Activated CD4-positive, alpha-beta memory T cell treated with anti-CD3 and anti-CD28 coated beads, Interleukin-2, amount 10 ng/mL, durations not matched to agents 7 days and 5 days (primary cell): ENCODE measurements at regions not wholly inside any gene's neighbourhood (a gene's known extent, or its start where the extent isn't known, plus 50 kb on each side); places are given as distances from the start of the nearest gene placed in this dataset.

Source experiments
- CTCF ChIA-PET: fragments of 350-600 bp; sonication (Branson Sonifier 250); formaldehyde crosslinking; loops from one replicate; lab custom pipeline; 2021; ENCODE audit warnings: antibody characterized with exemption, inconsistent platforms; lab: Charles Lee
- POLR2A ChIA-PET: fragments of 350-600 bp; sonication (Branson Sonifier 250); formaldehyde crosslinking; loops from one replicate; lab custom pipeline; 2021; ENCODE audit warnings: antibody characterized with exemption; lab: Charles Lee
- DNase-seq: peaks from one replicate; pipeline ENCODE4 v3.0.0-alpha.2; 2020
- H3K27ac Mint-ChIP-seq: one replicate; pipeline ENCODE4 v1.8.0; 2021; ENCODE audit warnings: mild to moderate bottlenecking, mixed read lengths
- H3K27me3 Mint-ChIP-seq: one replicate; pipeline ENCODE4 v1.8.0; 2021; ENCODE audit warnings: mixed read lengths
- H3K36me3 Mint-ChIP-seq: one replicate; pipeline ENCODE4 v1.8.0; 2021; ENCODE audit warnings: low read depth, mixed read lengths
- H3K4me1 Mint-ChIP-seq: one replicate; pipeline ENCODE4 v1.8.0; 2021; ENCODE audit warnings: mixed read lengths
- H3K4me3 Mint-ChIP-seq: one replicate; pipeline ENCODE4 v1.8.0; 2021; ENCODE audit warnings: mild to moderate bottlenecking, mixed read lengths
- H3K9me3 Mint-ChIP-seq: one replicate; pipeline ENCODE4 v1.8.0; 2021; ENCODE audit warnings: mixed read lengths

DNA sequence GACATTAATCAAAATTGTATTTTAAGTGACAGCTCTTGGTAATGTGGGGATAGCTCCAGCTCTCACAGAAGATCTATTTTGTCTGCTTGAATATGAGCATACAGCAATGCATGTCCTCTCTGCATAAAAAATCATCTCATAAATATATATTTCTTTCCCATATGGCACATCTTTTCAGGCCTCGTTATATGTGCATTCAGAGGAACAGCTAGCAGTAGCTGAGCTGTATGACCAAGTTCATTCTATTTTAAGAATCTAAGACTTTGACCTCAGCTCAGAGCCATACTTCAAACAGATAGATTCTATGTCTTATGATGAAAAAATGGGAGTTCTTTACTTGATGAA is 487.2 kb downstream of the ARHGEF28 start:
- DNase-seq, result no peak
- POLR2A ChIA-PET, result no interaction called here
- Mint-ChIP-seq H3K27me3 (peaks cover 17% of the 10 kb centered on the region), H3K27ac (no peak overlapping the region), H3K36me3 (no peaks in the 10 kb centered on the region), H3K9me3 (no peaks in the 10 kb centered on the region), H3K4me1 (no peaks in the 10 kb centered on the region), H3K4me3 (no peak overlapping the region)
- CTCF ChIA-PET, result no interaction called here

DNA sequence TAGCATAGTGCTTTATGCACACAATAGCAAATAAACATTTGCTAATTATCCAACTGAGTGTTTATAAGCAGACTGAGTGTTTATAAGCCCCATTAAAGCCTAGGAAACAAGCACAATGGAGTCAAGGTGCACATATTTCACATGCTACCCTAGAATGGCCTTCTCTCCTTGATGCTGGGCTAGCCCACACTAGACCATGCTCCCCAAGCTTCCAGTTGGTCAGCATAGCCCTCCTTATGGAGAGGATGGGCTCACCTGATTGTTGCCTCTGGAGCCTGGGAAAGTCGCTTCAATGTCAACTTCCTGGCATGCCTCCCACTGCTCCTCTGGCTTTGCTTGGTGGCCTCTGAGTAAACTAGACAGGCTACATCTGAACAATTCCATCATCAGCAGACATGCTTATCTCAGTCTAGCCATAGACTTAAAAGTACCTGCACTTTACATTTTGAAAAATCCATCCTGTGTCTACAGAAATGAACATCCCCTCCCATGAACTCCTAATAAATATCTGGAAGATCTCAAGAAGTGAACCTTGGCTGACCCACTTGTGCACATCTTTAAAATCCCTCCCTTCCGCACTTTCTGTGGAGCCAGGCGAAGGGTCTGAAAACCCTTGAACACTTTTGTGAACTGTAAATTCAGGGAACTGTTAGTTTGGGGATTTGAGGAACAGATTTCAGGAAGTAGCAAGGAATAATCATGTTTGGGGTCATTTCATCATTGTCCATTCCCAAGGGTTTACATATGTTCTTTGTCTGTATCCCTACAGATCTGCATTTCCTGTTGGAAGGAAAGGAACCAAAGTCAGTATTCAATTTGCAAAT is 486.6 kb downstream of the ARHGEF28 start:
- H3K4me1 Mint-ChIP-seq, result no peaks in the 10 kb centered on the region
- DNase-seq, result no peak
- no peaks in the 10 kb centered on the region for H3K9me3 Mint-ChIP-seq
- H3K4me3 Mint-ChIP-seq, result no peak overlapping the region
- ChIA-PET POLR2A (no interaction called here), CTCF (no interaction called here)
- no peaks in the 10 kb centered on the region for H3K36me3 Mint-ChIP-seq
- no peak overlapping the region for H3K27ac Mint-ChIP-seq
- peaks cover 17% of the 10 kb centered on the region for H3K27me3 Mint-ChIP-seq

DNA sequence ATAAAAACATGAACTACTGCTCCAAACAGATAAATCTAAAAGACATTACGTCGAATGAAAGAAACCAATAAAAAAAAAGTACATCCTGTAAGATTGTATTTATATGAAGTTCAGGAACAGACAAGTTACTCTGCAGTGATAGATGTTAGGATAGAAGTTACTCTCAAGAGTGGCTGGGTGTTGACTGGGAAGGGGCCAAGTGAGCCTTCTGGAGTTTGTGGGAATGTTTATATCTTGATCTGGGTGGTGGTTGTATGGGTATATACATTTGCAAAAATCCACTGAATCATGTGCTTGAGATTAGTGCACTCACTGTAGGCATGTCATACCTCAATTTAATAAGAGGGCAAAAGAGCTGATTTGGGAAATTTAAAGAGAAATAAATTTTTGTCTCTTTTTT is 485.8 kb downstream of the ARHGEF28 start:
- Mint-ChIP-seq H3K27me3 (peaks cover 17% of the 10 kb centered on the region), H3K4me3 (no peak overlapping the region), H3K4me1 (no peaks in the 10 kb centered on the region), H3K36me3 (no peaks in the 10 kb centered on the region), H3K9me3 (no peaks in the 10 kb centered on the region), H3K27ac (no peak overlapping the region)
- POLR2A ChIA-PET, result no interaction called here
- CTCF ChIA-PET, result no interaction called here
- no peak for DNase-seq

DNA sequence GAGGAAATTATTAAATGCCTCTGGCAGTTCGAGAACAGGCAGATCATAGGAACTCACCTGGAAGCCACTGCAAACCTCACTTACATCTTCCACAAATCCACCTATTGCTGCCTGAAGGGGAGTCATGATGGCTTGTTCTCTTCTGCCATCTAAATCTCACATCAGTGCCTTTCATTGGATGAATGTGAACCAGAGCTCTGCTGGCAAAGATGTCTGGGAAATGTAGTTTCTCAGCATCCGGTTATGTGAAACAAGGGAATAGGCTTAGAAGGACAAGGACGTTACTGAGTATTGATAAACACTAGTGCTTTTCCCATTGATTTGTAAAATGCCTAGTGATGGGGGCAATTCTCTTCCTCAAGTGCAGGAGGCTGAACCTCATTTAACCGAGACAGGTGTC is 483.3 kb downstream of the ARHGEF28 start:
- Mint-ChIP-seq H3K4me3 (no peak overlapping the region), H3K27ac (no peak overlapping the region), H3K36me3 (no peaks in the 10 kb centered on the region), H3K27me3 (peaks cover 8% of the 10 kb centered on the region), H3K4me1 (no peaks in the 10 kb centered on the region), H3K9me3 (no peaks in the 10 kb centered on the region)
- ChIA-PET POLR2A (no interaction called here), CTCF (no interaction called here)
- no peak for DNase-seq

DNA sequence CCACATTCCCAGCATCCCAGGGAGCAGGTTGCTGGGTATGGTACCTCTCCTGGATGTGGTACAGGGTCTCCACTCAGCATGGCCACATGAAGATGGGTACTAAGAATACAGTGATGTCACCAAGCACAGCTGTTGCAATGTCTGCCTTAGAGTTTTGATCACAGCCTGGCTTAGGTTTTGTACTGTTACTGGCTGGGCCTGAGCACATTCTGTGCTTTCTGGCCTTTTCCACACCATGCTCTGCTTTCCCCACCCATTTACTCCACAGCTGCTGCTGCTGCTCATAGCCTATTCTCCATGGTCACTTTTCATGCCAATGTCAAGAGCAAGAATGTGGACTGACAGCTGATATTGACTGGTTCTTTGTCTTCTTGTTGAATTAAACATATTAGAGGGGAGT is 481.9 kb downstream of the ARHGEF28 start:
- Mint-ChIP-seq H3K4me1 (no peaks in the 10 kb centered on the region), H3K4me3 (no peak overlapping the region), H3K27me3 (peaks cover 6% of the 10 kb centered on the region), H3K27ac (no peak overlapping the region), H3K9me3 (no peaks in the 10 kb centered on the region), H3K36me3 (no peaks in the 10 kb centered on the region)
- DNase-seq, result no peak
- POLR2A ChIA-PET, result no interaction called here
- CTCF ChIA-PET, result no interaction called here

- POLR2A ChIA-PET, result no interaction called here
- DNase-seq, result no peak
- Mint-ChIP-seq H3K36me3 (no peaks in the 10 kb centered on the region), H3K27ac (no peak overlapping the region), H3K27me3 (peaks cover 1% of the 10 kb centered on the region), H3K4me1 (no peaks in the 10 kb centered on the region), H3K9me3 (no peaks in the 10 kb centered on the region), H3K4me3 (no peak overlapping the region)
- CTCF ChIA-PET, result no interaction called here
Observed at GRCh38 chr5:74105126-74105780, 479.3 kb downstream of the ARHGEF28 start.

GRCh38 chr5:74103131-74104023 is 477.4 kb downstream of the ARHGEF28 start:
- Mint-ChIP-seq H3K4me3 (no peak overlapping the region), H3K27me3 (peaks cover 2% of the 10 kb centered on the region), H3K9me3 (peaks cover 5% of the 10 kb centered on the region), H3K36me3 (no peaks in the 10 kb centered on the region), H3K27ac (no peak overlapping the region), H3K4me1 (no peaks in the 10 kb centered on the region)
- no peak for DNase-seq
- POLR2A ChIA-PET, result no interaction called here
- CTCF ChIA-PET, result no interaction called here

DNA sequence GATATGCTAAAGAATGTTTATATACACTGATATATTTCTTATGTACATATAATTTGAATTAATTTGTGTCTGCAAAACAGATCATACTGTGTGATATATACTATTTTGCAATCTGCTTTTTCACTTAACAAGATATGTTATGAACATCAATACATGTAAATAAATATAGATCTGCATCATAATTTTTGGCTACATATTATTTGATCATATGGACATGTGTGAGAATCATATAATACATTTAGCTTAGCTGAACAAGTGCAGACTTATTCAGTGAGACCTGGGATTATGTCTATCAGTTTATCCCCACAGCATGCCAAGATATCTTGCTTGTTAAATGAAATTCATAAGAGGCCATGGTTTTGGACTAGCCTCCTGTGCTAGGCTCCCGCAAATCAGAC is 474.3 kb downstream of the ARHGEF28 start:
- POLR2A ChIA-PET, result no interaction called here
- peaks cover 3% of the 10 kb centered on the region for H3K27me3 Mint-ChIP-seq
- H3K27ac Mint-ChIP-seq, result no peak overlapping the region
- DNase-seq, result no peak
- no peak overlapping the region for H3K4me3 Mint-ChIP-seq
- no peaks in the 10 kb centered on the region for H3K4me1 Mint-ChIP-seq
- H3K9me3 Mint-ChIP-seq, result peaks cover 5% of the 10 kb centered on the region
- no peaks in the 10 kb centered on the region for H3K36me3 Mint-ChIP-seq
- CTCF ChIA-PET, result no interaction called here

GRCh38 chr5:74099538-74100267 is 473.7 kb downstream of the ARHGEF28 start:
- H3K36me3 Mint-ChIP-seq, result no peaks in the 10 kb centered on the region
- DNase-seq, result no peak
- no peak overlapping the region for H3K4me3 Mint-ChIP-seq
- H3K9me3 Mint-ChIP-seq, result peaks cover 5% of the 10 kb centered on the region
- ChIA-PET POLR2A (no interaction called here), CTCF (no interaction called here)
- H3K27ac Mint-ChIP-seq, result no peak overlapping the region
- H3K27me3 Mint-ChIP-seq, result peaks cover 3% of the 10 kb centered on the region
- no peaks in the 10 kb centered on the region for H3K4me1 Mint-ChIP-seq

DNA sequence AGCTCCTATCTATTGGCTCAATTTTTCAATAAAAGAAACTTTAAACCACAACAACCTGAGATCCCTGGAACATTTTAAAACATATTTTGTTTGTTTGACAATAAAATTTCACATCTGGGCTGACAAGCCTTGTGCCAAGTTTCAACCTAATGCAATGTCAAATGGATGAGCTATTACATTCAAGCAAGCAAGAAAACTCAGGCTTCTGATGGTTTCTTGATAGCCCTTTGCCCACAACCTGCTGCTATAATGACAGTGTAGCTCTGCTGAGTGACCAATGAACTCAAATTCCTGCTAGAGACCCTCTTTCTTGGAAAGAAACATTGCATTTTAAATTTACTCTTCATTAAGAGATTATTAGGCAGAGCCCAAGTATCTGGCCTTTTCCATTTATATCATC is 472.9 kb downstream of the ARHGEF28 start:
- Mint-ChIP-seq H3K27me3 (peaks cover 3% of the 10 kb centered on the region), H3K4me3 (no peak overlapping the region), H3K4me1 (no peaks in the 10 kb centered on the region), H3K36me3 (no peaks in the 10 kb centered on the region), H3K27ac (no peak overlapping the region), H3K9me3 (peaks cover 5% of the 10 kb centered on the region)
- DNase-seq, result no peak
- CTCF ChIA-PET, result no interaction called here
- POLR2A ChIA-PET, result no interaction called here

GRCh38 chr5:74098456-74098855 is 472.5 kb downstream of the ARHGEF28 start:
- ChIA-PET POLR2A (no interaction called here), CTCF (no interaction called here)
- no peak overlapping the region for H3K4me3 Mint-ChIP-seq
- no peaks in the 10 kb centered on the region for H3K4me1 Mint-ChIP-seq
- no peaks in the 10 kb centered on the region for H3K36me3 Mint-ChIP-seq
- H3K9me3 Mint-ChIP-seq, result peaks cover 5% of the 10 kb centered on the region
- H3K27ac Mint-ChIP-seq, result no peak overlapping the region
- peaks cover 3% of the 10 kb centered on the region for H3K27me3 Mint-ChIP-seq
- no peak for DNase-seq

- ChIA-PET CTCF (interaction anchor here (0.5 kb wide), 1 partner anchor 558 kb away, joined by 3 read pairs; no protein-coding TSS in a partner anchor), POLR2A (no interaction called here)
- peaks cover 5% of the 10 kb centered on the region for H3K27me3 Mint-ChIP-seq
- peaks cover 5% of the 10 kb centered on the region for H3K9me3 Mint-ChIP-seq
- DNase-seq, result no peak
- H3K27ac Mint-ChIP-seq, result no peak overlapping the region
- no peak overlapping the region for H3K4me3 Mint-ChIP-seq
- H3K4me1 Mint-ChIP-seq, result no peaks in the 10 kb centered on the region
- H3K36me3 Mint-ChIP-seq, result no peaks in the 10 kb centered on the region
Observed at GRCh38 chr5:74096325-74096724, 470.3 kb downstream of the ARHGEF28 start.

DNA sequence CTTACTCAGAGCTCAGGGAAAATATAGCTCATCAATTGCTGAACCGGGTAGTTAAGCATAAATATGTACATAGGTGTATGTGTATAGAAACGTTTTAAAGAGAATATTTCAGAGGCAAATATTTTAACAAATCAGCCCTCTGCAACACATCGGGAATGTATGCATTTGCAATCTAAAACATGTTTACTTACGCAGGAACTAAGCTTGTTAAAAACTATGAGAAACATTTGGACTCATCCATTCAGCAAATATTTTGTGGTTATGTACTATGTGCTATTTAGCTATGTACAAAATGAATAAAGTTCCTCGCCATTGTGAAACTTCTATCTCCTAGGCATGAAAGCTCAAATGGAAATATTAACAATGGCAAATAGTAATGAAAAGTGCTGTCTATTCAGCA is 469.9 kb downstream of the ARHGEF28 start:
- H3K36me3 Mint-ChIP-seq, result no peaks in the 10 kb centered on the region
- POLR2A ChIA-PET, result no interaction called here
- H3K4me3 Mint-ChIP-seq, result no peak overlapping the region
- peaks cover 5% of the 10 kb centered on the region for H3K27me3 Mint-ChIP-seq
- CTCF ChIA-PET, result interaction anchor here (0.5 kb wide), 1 partner anchor 558 kb away, joined by 3 read pairs; no protein-coding TSS in a partner anchor
- no peaks in the 10 kb centered on the region for H3K4me1 Mint-ChIP-seq
- DNase-seq, result no peak
- H3K9me3 Mint-ChIP-seq, result peaks cover 5% of the 10 kb centered on the region
- no peak overlapping the region for H3K27ac Mint-ChIP-seq
